22Rv1 (cell line): ENCODE measurements at regions not wholly inside any gene's neighbourhood (a gene's known extent, or its start where the extent isn't known, plus 50 kb on each side); places are given as distances from the start of the nearest gene placed in this dataset.

Source experiments
- CTCF ChIP-seq: fragments of 450-650 bp; IDR thresholded peaks from 2 replicates; pipeline ENCODE4 v1.5.1; 2017; ENCODE audit warnings: mild to moderate bottlenecking
- ZFX ChIP-seq: fragments of 450-650 bp; IDR thresholded peaks from 2 replicates; pipeline ENCODE4 v1.6.1; 2017; ENCODE audit warnings: antibody characterized with exemption, borderline replicate concordance

DNA sequence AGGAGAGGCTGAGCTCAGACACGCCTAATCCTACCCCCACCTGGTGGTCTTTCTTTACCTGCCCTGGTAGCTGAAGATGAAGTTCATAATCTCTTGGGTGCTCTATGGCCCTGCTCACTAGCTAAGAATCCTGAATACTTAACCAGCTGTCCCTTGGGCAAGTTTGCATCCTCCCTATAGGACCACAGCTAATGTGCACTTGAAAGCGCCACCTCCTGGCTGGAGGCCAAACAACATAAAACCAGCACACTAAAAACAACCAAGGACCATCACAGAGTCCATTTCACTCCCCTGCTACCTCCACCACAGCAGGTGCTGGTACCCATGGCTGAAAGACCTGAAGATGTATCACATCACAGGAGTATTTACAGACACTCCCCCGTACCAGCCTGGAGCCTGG lies 155.5 kb upstream of the SLC24A3 start:
- TF ChIP-seq CTCF (peak; percentile 66), ZFX (no peak)
